Choroid plexus epithelial cell (primary cell): ENCODE measurements at regions not wholly inside any gene's neighbourhood (a gene's known extent, or its start where the extent isn't known, plus 50 kb on each side); places are given as distances from the start of the nearest gene placed in this dataset.

Experiments
- DNase-seq: peaks from one replicate; pipeline ENCODE4 v3.0.0-alpha.2; 2010; ENCODE audit warnings: low read depth
- H3K4me3 ChIP-seq: 2 replicates; pipeline ENCODE4 v1.5.1; 2011; ENCODE audit warnings: low read depth, mild to moderate bottlenecking, control low read depth, low read length, moderate library complexity
- CTCF ChIP-seq: conservative IDR thresholded peaks from 2 replicates; pipeline ENCODE4 v1.5.1; 2011; ENCODE audit warnings: low read depth, mild to moderate bottlenecking, control low read depth, inconsistent platforms, low read length, moderate library complexity

GRCh38 chr6:167474725-167475124 lies 149.8 kb downstream of the TTLL2 start:
- DNase-seq = peak; percentile 13
- peak; percentile 3 for TF ChIP-seq CTCF

GRCh38 chr6:167475947-167476346 lies 151.1 kb downstream of the TTLL2 start:
- no peak for DNase-seq
- no peak for TF ChIP-seq CTCF
- no peak overlapping the region for H3K4me3 ChIP-seq

More at GRCh38 chr6:167474725-167475124, 149.8 kb downstream of the TTLL2 start:
- H3K4me3 ChIP-seq = no peak overlapping the region

GRCh38 chr6:167476844-167477595 lies 152.1 kb downstream of the TTLL2 start:
- DNase-seq = no peak
- no peak overlapping the region for H3K4me3 ChIP-seq
- no peak for TF ChIP-seq CTCF

GRCh38 chr6:167477688-167478087 lies 152.8 kb downstream of the TTLL2 start:
- H3K4me3 ChIP-seq = no peak overlapping the region
- TF ChIP-seq CTCF = no peak
- DNase-seq = no peak

GRCh38 chr6:167479301-167479700 lies 154.4 kb downstream of the TTLL2 start:
- DNase-seq = no peak
- TF ChIP-seq CTCF = no peak
- H3K4me3 ChIP-seq = no peak overlapping the region

GRCh38 chr6:167479901-167480648 lies 155.2 kb downstream of the TTLL2 start:
- no peak for TF ChIP-seq CTCF
- no peak overlapping the region for H3K4me3 ChIP-seq
- DNase-seq = no peak
